K562 (cell line): ENCODE measurements at regions not wholly inside any gene's neighbourhood (a gene's known extent, or its start where the extent isn't known, plus 50 kb on each side); places are given as distances from the start of the nearest gene placed in this dataset.
A peak's percentile ranks its signal among the peaks of the same experiment; 100 is the strongest.

Source experiments
- CTCF ChIP-seq, 3 experiments: IDR thresholded peaks in 2 of 3; conservative IDR thresholded peaks in 1 of 3; 2 replicates each; pipeline ENCODE4 v1.5.1; 2011 to 2012; ENCODE audit warnings: low read length in 3 of 3, mild to moderate bottlenecking in 3 of 3, control low read depth in 2 of 3, improper control_type of control experiment in 1 of 3, inconsistent platforms in 1 of 3, low read depth in 1 of 3, mixed read lengths in 1 of 3, moderate library complexity in 1 of 3; ENCODE audit not compliant: insufficient read depth in 2 of 3
- DIDO1 ChIP-seq: fragments of 450-650 bp; IDR thresholded peaks from 2 replicates; pipeline ENCODE4 v1.6.1; 2016; ENCODE audit warnings: low read depth, missing biosample characterization, missing genetic modification characterization
- E2F6 ChIP-seq, 2 experiments: IDR thresholded peaks; 2 replicates each; pipeline ENCODE4 v1.6.1; 2011; ENCODE audit warnings: borderline replicate concordance in 1 of 2, control low read depth in 1 of 2, low read depth in 1 of 2, low read length in 1 of 2, mild to moderate bottlenecking in 1 of 2, mixed read lengths in 1 of 2, moderate library complexity in 1 of 2; ENCODE audit not compliant: insufficient read depth in 1 of 2, insufficient read length in 1 of 2, poor library complexity in 1 of 2, severe bottlenecking in 1 of 2; ENCODE audit errors: extremely low read depth in 1 of 2
- EP400 ChIP-seq: fragments of 450-650 bp; IDR thresholded peaks from 2 replicates; pipeline ENCODE4 v1.6.1; 2017; ENCODE audit warnings: antibody characterized with exemption, mild to moderate bottlenecking, moderate library complexity
- JUND ChIP-seq, 2 experiments: IDR thresholded peaks; 2 replicates in 1 of 2; 3 replicates in 1 of 2; pipeline ENCODE4 v1.6.1; 2011; ENCODE audit warnings: borderline replicate concordance in 2 of 2, low read depth in 2 of 2, low read length in 2 of 2, improper control_type of control experiment in 1 of 2, missing biosample characterization in 1 of 2, missing genetic modification characterization in 1 of 2, missing genetic modification reagents in 1 of 2
- KAT7 ChIP-seq: sonication (generic); formaldehyde crosslinking; IDR thresholded peaks from 2 replicates; pipeline ENCODE4 v1.8.0; 2022; ENCODE audit warnings: missing genetic modification reagents, mild to moderate bottlenecking, borderline replicate concordance
- MCM5 ChIP-seq: fragments of 450-650 bp; IDR thresholded peaks from 2 replicates; pipeline ENCODE4 v1.6.1; 2016; ENCODE audit warnings: low read depth
- OTX1 ChIP-seq: fragments of 450-650 bp; formaldehyde crosslinking; IDR thresholded peaks from 2 replicates; pipeline ENCODE4 v1.4.0; 2022; ENCODE audit warnings: mild to moderate bottlenecking
- SMARCA5 ChIP-seq: fragments of 450-650 bp; IDR thresholded peaks from 2 replicates; pipeline ENCODE4 v1.6.1; 2016
- SMARCE1 ChIP-seq: fragments of 450-650 bp; IDR thresholded peaks from 2 replicates; pipeline ENCODE4 v1.7.1; 2016; ENCODE audit warnings: mild to moderate bottlenecking
- TFAM ChIP-seq: fragments of 250-450 bp; sonication (Bioruptor Pico); conservative IDR thresholded peaks from 2 replicates; pipeline ENCODE4 v1.5.0; 2021; ENCODE audit warnings: mild to moderate bottlenecking, moderate library complexity
- ZBTB40 ChIP-seq, 2 experiments: fragments of 450-650 bp in 1 of 2; sonication (generic) in 1 of 2; formaldehyde crosslinking in 1 of 2; IDR thresholded peaks; 2 replicates each; pipeline versions ENCODE4 v1.7.1 to v1.9.0; 2016 to 2022; ENCODE audit warnings: inconsistent platforms in 1 of 2, mild to moderate bottlenecking in 1 of 2, missing genetic modification reagents in 1 of 2
- ZC3H11A ChIP-seq: IDR thresholded peaks from 2 replicates; pipeline ENCODE4 v1.6.1; 2012; ENCODE audit warnings: low read depth, low read length, improper control_type of control experiment
- ZNF507 ChIP-seq: conservative IDR thresholded peaks from 2 replicates; pipeline ENCODE4 v1.6.1; 2017; ENCODE audit warnings: missing genetic modification characterization, missing compliant biosample characterization

GRCh38 chr3:177345049-177345972, 148.0 kb upstream of the TBL1XR1 start (continued):
- TF ChIP-seq SMARCE1, result peak; percentile 95
- no peak for TF ChIP-seq TFAM (CRISPR knock-in tag)
- no peak for TF ChIP-seq ZNF507 (tag)
- TF ChIP-seq CTCF (IDR thresholded peaks at IDR 0.05 in 2 of 3, conservative IDR thresholded peaks at IDR 0.05 in 1 of 3; ENCODE audit: insufficient read depth in 2 of 3, low read depth in 1 of 3, low read length in 3 of 3), result no peak
- TF ChIP-seq E2F6 (IDR thresholded peaks at IDR 0.05; ENCODE audit: borderline replicate concordance in 1 of 2, extremely low read depth in 1 of 2, insufficient read depth in 1 of 2, insufficient read length in 1 of 2, low read depth in 1 of 2, low read length in 1 of 2, poor library complexity in 1 of 2, severe bottlenecking in 1 of 2), result peak in 1 of 2 experiments; percentile 51
- TF ChIP-seq KAT7 (CRISPR knock-in tag), result no peak
- peak; percentile 72 for TF ChIP-seq EP400
- TF ChIP-seq OTX1 (CRISPR knock-in tag), result peak; percentile 35; the same call in 1 of the 2 replicates
- peak; percentile 99 for TF ChIP-seq JUND (IDR thresholded peaks at IDR 0.05; ENCODE audit: borderline replicate concordance, low read depth, low read length)
- TF ChIP-seq JUND (tag; IDR thresholded peaks at IDR 0.05; ENCODE audit: borderline replicate concordance, low read depth, low read length), result peak; percentile 99; the same call in 2 of the 3 replicates
- no peak for TF ChIP-seq MCM5
- no peak for TF ChIP-seq ZC3H11A
- no peak; the same call in 1 of the 2 replicates for TF ChIP-seq ZBTB40 (IDR thresholded peaks at IDR 0.05)
- TF ChIP-seq ZBTB40 (CRISPR knock-in tag; IDR thresholded peaks at IDR 0.05), result no peak
- no peak for TF ChIP-seq SMARCA5
- no peak for TF ChIP-seq DIDO1
